VCaP (cell line): ENCODE measurements at regions not wholly inside any gene's neighbourhood (a gene's known extent, or its start where the extent isn't known, plus 50 kb on each side); places are given as distances from the start of the nearest gene placed in this dataset.

Experiments used
- H3K27ac ChIP-seq: fragments of 450-650 bp; 2 replicates; pipeline ENCODE4 v1.5.1; 2017
- CTCF ChIP-seq: fragments of 450-650 bp; conservative IDR thresholded peaks from 2 replicates; pipeline ENCODE4 v1.5.1; 2017; ENCODE audit warnings: mild to moderate bottlenecking, moderate library complexity

DNA sequence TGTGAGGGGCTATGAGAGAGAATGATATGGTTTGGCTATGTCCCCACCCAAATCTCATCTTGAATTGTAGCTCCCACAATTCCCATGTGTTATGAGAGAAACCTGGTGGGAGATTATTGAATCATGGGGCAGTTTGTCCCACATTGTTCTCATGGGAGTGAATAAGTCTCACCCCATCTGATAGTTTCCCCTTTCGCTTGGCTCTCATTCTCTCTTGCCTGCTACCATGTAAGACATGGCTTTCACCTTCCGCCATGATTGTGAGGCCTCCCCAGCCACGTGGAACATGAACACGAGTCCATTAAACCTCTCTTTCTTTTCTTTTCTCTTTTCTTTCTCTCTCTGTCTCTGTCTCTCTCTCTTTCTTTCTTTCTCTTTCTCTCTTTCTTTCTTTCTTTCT lies 743.4 kb upstream of the CTNND2 start:
- no peak overlapping the region for H3K27ac ChIP-seq
- no peak for TF ChIP-seq CTCF

DNA sequence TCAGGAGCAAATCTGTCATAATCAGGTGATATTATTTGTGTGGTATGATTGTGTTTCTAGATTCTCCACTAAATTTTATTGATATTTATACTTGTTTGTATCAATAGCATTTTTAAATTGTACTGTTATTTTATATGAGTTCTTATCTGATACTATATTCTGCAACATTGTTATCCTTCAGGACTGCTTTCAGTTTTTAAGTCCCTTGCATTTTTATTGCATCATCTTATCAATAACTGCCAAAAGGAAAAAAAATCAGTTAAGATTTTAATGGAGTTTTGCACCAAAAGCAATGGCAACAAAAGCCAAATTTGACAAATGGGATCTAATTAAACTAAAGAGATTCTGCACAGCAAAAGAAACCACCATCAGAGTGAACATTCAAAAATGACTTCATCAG lies 741.3 kb upstream of the CTNND2 start:
- TF ChIP-seq CTCF = no peak
- no peak overlapping the region for H3K27ac ChIP-seq

GRCh38 chr5:12636209-12636608 lies 732.0 kb upstream of the CTNND2 start:
- TF ChIP-seq CTCF = no peak
- H3K27ac ChIP-seq = no peak overlapping the region

DNA sequence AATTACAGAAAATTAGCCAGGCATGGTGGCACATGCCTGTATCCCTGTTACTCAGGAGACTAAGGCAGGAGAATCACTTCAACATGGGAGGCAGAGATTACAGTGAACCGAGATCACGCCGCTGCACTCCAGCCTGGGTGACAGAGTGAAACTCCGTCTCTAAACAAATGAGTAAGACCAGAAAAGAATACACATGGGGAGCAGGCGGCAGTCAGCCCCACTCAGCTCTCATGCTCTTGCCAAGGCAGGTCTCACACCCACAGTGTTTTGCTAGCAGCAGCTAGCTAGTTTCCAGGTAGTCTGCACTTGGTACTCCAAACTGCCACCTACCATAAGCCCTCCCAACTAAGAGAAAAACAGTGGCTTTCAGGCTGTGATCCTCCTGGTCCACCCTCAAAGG lies 722.3 kb upstream of the CTNND2 start:
- no peak for TF ChIP-seq CTCF
- H3K27ac ChIP-seq = no peak overlapping the region

- H3K27ac ChIP-seq = no peak overlapping the region
- TF ChIP-seq CTCF = no peak
Observed at GRCh38 chr5:12625667-12626263, 721.5 kb upstream of the CTNND2 start.

DNA sequence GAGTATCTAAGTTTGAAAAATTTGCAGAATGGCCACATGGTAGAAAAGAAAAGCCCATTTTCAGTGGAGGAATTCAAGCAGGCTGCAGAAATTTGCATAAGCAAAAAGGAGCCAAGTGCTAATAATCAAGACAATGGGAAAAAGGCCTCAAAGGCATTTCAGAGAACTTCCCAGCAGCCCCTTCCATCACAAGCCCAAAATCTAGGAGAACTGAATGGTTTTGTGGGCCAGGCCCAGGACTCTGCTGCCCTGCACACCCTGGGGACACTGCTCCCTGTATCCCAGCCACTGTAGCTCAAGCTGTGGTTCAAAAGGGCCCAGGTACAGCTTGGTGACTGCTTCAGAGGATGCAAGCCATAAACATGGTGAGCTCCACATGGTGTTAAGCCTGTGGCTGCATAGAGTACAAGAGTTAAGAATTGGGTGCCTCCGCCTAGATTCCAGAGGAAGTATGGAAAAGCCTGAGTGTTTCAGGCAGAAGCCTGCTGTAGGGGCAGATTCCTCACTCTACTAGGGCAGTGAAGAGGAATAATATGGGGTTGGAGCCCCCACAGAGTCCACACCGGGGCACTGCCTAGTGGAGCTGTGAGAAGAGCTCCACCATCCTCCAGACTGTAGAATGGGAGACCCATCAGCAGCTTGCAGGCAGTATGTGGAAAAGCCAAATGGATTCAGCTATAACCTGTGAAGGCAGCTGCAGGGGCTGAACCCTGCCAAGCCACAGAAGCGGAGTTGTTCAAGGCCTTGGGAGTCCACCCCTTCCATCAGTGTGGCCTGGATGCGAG lies 720.7 kb upstream of the CTNND2 start:
- H3K27ac ChIP-seq = no peak overlapping the region
- no peak for TF ChIP-seq CTCF

DNA sequence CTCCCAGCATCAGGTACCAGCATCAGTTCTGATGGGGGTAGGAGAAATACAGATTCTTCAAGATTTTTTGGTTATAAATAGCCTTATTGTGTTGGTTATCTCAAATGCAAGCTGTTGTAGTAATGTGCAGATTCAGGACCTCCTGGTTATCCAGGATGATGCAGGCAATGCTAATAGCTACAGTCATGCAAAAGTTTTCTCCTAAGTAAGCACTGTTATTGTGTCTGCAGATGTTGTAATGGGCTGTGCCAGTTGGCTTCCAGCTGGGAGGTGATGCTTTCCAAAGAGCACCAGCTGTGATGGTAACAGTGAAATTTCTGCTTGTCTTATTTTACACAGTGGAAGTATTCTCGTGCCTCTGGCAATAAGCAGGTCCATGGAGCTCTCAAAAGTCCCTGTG lies 719.2 kb upstream of the CTNND2 start:
- no peak overlapping the region for H3K27ac ChIP-seq
- TF ChIP-seq CTCF = no peak
